ENCODE measurements at regions not wholly inside any gene's neighbourhood (a gene's known extent, or its start where the extent isn't known, plus 50 kb on each side); places are given as distances from the start of the nearest gene placed in this dataset.

- no peak overlapping the region for H3K9ac ChIP-seq (ENCODE audit: low read length)
- H3K4me3 ChIP-seq (ENCODE audit: low read depth, low read length, poor library complexity, severe bottlenecking), result no peak overlapping the region
- no peaks in the 10 kb centered on the region for H3K36me3 ChIP-seq (ENCODE audit: insufficient read depth, low read length)
- no peak overlapping the region for H2AFZ ChIP-seq (ENCODE audit: low read length)
- H3K9me3 ChIP-seq (ENCODE audit: low read length), result no peaks in the 10 kb centered on the region
- H3K4me2 ChIP-seq (ENCODE audit: low read length), result no peak overlapping the region
- no peaks in the 10 kb centered on the region for H3K4me1 ChIP-seq (ENCODE audit: insufficient read depth, low read length, severe bottlenecking)
- no peaks in the 10 kb centered on the region for H4K20me1 ChIP-seq (ENCODE audit: insufficient read depth, low read length)
- H3K9me2 ChIP-seq (ENCODE audit: low read depth, low read length), result no peaks in the 10 kb centered on the region
- no peak for TF ChIP-seq CTCF (IDR thresholded peaks at IDR 0.05; ENCODE audit: low read length)
- no peak for TF ChIP-seq EZH2 (IDR thresholded peaks at IDR 0.05; ENCODE audit: borderline replicate concordance, low read length)
- no peaks in the 10 kb centered on the region for H3K27me3 ChIP-seq (ENCODE audit: insufficient read depth, low read length)
- H3F3A ChIP-seq (ENCODE audit: insufficient read depth, low read length), result no peaks in the 10 kb centered on the region
- H3K79me2 ChIP-seq (ENCODE audit: insufficient read depth, low read length), result no peaks in the 10 kb centered on the region
- no peak overlapping the region for H3K27ac ChIP-seq (ENCODE audit: low read depth, low read length, poor library complexity, severe bottlenecking)
Measured at GRCh38 chr5:38765399-38765861, 80.4 kb upstream of the OSMR start.

GRCh38 chr5:38766151-38766550 lies 79.7 kb upstream of the OSMR start:
- Histone ChIP-seq H3F3A (ENCODE audit: insufficient read depth, low read length) (no peaks in the 10 kb centered on the region), H3K36me3 (ENCODE audit: insufficient read depth, low read length) (no peaks in the 10 kb centered on the region), H3K27ac (ENCODE audit: low read depth, low read length, poor library complexity, severe bottlenecking) (no peak overlapping the region), H3K4me2 (ENCODE audit: low read length) (no peak overlapping the region), H3K4me3 (ENCODE audit: low read depth, low read length, poor library complexity, severe bottlenecking) (no peak overlapping the region), H3K27me3 (ENCODE audit: insufficient read depth, low read length) (no peaks in the 10 kb centered on the region), H3K4me1 (ENCODE audit: insufficient read depth, low read length, severe bottlenecking) (no peaks in the 10 kb centered on the region), H2AFZ (ENCODE audit: low read length) (no peak overlapping the region), H3K79me2 (ENCODE audit: insufficient read depth, low read length) (no peaks in the 10 kb centered on the region), H3K9me2 (ENCODE audit: low read depth, low read length) (no peaks in the 10 kb centered on the region), H3K9me3 (ENCODE audit: low read length) (no peaks in the 10 kb centered on the region), H3K9ac (ENCODE audit: low read length) (no peak overlapping the region), H4K20me1 (ENCODE audit: insufficient read depth, low read length) (no peaks in the 10 kb centered on the region)
- no peak for TF ChIP-seq EZH2 (IDR thresholded peaks at IDR 0.05; ENCODE audit: borderline replicate concordance, low read length)
- no peak for TF ChIP-seq CTCF (IDR thresholded peaks at IDR 0.05; ENCODE audit: low read length)

GRCh38 chr5:38768412-38769211 lies 77.2 kb upstream of the OSMR start:
- Histone ChIP-seq H3K9me3 (ENCODE audit: low read length) (no peaks in the 10 kb centered on the region), H3K4me3 (ENCODE audit: low read depth, low read length, poor library complexity, severe bottlenecking) (no peak overlapping the region), H3F3A (ENCODE audit: insufficient read depth, low read length) (no peaks in the 10 kb centered on the region), H3K4me2 (ENCODE audit: low read length) (no peak overlapping the region), H2AFZ (ENCODE audit: low read length) (no peak overlapping the region), H3K9ac (ENCODE audit: low read length) (no peak overlapping the region), H3K4me1 (ENCODE audit: insufficient read depth, low read length, severe bottlenecking) (no peaks in the 10 kb centered on the region), H3K9me2 (ENCODE audit: low read depth, low read length) (no peaks in the 10 kb centered on the region), H3K27ac (ENCODE audit: low read depth, low read length, poor library complexity, severe bottlenecking) (no peak overlapping the region), H3K27me3 (ENCODE audit: insufficient read depth, low read length) (no peaks in the 10 kb centered on the region), H4K20me1 (ENCODE audit: insufficient read depth, low read length) (no peaks in the 10 kb centered on the region), H3K36me3 (ENCODE audit: insufficient read depth, low read length) (no peaks in the 10 kb centered on the region), H3K79me2 (ENCODE audit: insufficient read depth, low read length) (no peaks in the 10 kb centered on the region)
- TF ChIP-seq EZH2 (IDR thresholded peaks at IDR 0.05; ENCODE audit: borderline replicate concordance, low read length), result no peak
- no peak for TF ChIP-seq CTCF (IDR thresholded peaks at IDR 0.05; ENCODE audit: low read length)

Data from OCI-LY1 (cell line).